PC-9 (cell line): ENCODE measurements at regions not wholly inside any gene's neighbourhood (a gene's known extent, or its start where the extent isn't known, plus 50 kb on each side); places are given as distances from the start of the nearest gene placed in this dataset.

ENCODE experiments used
- BruUV-seq: library from RNA; stranded (reverse); fragments of 400-500 nt; replicated peaks from 2 replicates; lab custom pipeline; 2021; lab: Mats Ljungman, UMichigan
- CTCF ChIA-PET: fragments of 300-600 bp; sonication (Branson Sonifier 250); formaldehyde crosslinking; loops from one replicate; lab custom pipeline; 2022; ENCODE audit warnings: antibody characterized with exemption; lab: Charles Lee
- POLR2A ChIA-PET: fragments of 300-600 bp; sonication (Branson Sonifier 250); formaldehyde crosslinking; loops from one replicate; lab custom pipeline; 2022; ENCODE audit warnings: antibody characterized with exemption; ENCODE audit not compliant: unreplicated experiment; lab: Charles Lee
- DNase-seq, 2 experiments: peaks; one replicate each; pipeline versions ENCODE4 v3.0.0 to v3.0.0-alpha.2; 2015 to 2022; ENCODE audit warnings: mixed read lengths in 1 of 2
- H2AFZ ChIP-seq: fragments of 200-600 bp; sonication (generic); 2 replicates; pipeline ENCODE4 v1.8.1; 2017; ENCODE audit warnings: antibody characterized with exemption
- H3F3A ChIP-seq: fragments of 200-600 bp; sonication (generic); 2 replicates; pipeline ENCODE4 v1.8.1; 2017; ENCODE audit warnings: antibody characterized with exemption, mild to moderate bottlenecking, low read depth; ENCODE audit not compliant: insufficient read depth
- H3K27ac ChIP-seq: fragments of 200-600 bp; sonication (generic); 2 replicates; pipeline ENCODE4 v1.6.1; 2016; ENCODE audit warnings: mixed run types
- H3K27me3 ChIP-seq: fragments of 200-600 bp; sonication (generic); 2 replicates; pipeline ENCODE4 v1.6.1; 2016; ENCODE audit warnings: low read depth, mixed run types; ENCODE audit not compliant: insufficient read depth
- H3K36me3 ChIP-seq: fragments of 200-600 bp; sonication (generic); 2 replicates; pipeline ENCODE4 v1.6.1; 2016; ENCODE audit warnings: low read depth, mixed run types
- H3K4me1 ChIP-seq: fragments of 200-600 bp; sonication (generic); replicated peaks from 2 replicates; pipeline ENCODE4 v1.6.1; 2016; ENCODE audit warnings: mixed run types; ENCODE audit not compliant: insufficient read depth
- H3K4me2 ChIP-seq: fragments of 200-600 bp; sonication (generic); 2 replicates; pipeline ENCODE4 v1.6.1; 2017; ENCODE audit warnings: mixed run types
- H3K4me3 ChIP-seq: fragments of 200-600 bp; sonication (generic); 2 replicates; pipeline ENCODE4 v1.6.1; 2016; ENCODE audit warnings: mixed run types
- H3K79me2 ChIP-seq: fragments of 200-600 bp; sonication (generic); 2 replicates; pipeline ENCODE4 v1.6.1; 2017; ENCODE audit warnings: low read depth, mixed run types
- H3K9me2 ChIP-seq: fragments of 200-600 bp; sonication (generic); 2 replicates; pipeline ENCODE4 v1.8.1; 2017; ENCODE audit warnings: mild to moderate bottlenecking; ENCODE audit not compliant: insufficient read depth
- H3K9me3 ChIP-seq: fragments of 200-600 bp; sonication (generic); 2 replicates; pipeline ENCODE4 v1.8.1; 2016; ENCODE audit warnings: low read depth; ENCODE audit not compliant: insufficient read depth
- H4K20me1 ChIP-seq: fragments of 200-600 bp; sonication (generic); 2 replicates; pipeline ENCODE4 v1.8.1; 2017; ENCODE audit not compliant: insufficient read depth
- CTCF ChIP-seq: fragments of 200-600 bp; sonication (generic); conservative IDR thresholded peaks from 2 replicates; pipeline ENCODE4 v1.6.1; 2017; ENCODE audit warnings: mixed run types, antibody characterized with exemption, mild to moderate bottlenecking, moderate library complexity
- EZH2 ChIP-seq: fragments of 200-600 bp; sonication (generic); IDR thresholded peaks from 2 replicates; pipeline ENCODE4 v1.8.0; 2017; ENCODE audit warnings: antibody characterized with exemption, low read depth
- intact Hi-C: fragments of 100-400 bp; cut with micrococcal nuclease; formaldehyde crosslinking; loops from one replicate; pipeline ENCODE4 v1.10.0; 2022; ENCODE audit not compliant: unreplicated experiment

- H3K27ac ChIP-seq, result no peak overlapping the region
- no peaks in the 10 kb centered on the region for H3K27me3 ChIP-seq
- H3K36me3 ChIP-seq, result no peaks in the 10 kb centered on the region
- no peaks in the 10 kb centered on the region for H3K4me1 ChIP-seq
- H3K9me3 ChIP-seq, result peaks cover 16% of the 10 kb centered on the region; the same call in 1 of the 2 replicates
- H2AFZ ChIP-seq, result no peak overlapping the region
- no peak overlapping the region for H3K4me3 ChIP-seq
- DNase-seq, result no peak
- H3K79me2 ChIP-seq, result no peaks in the 10 kb centered on the region
- H4K20me1 ChIP-seq, result no peaks in the 10 kb centered on the region
- intact Hi-C loops, result no loop called here
- no peak overlapping the region for H3K4me2 ChIP-seq
- no peak for TF ChIP-seq EZH2
- no peak for TF ChIP-seq CTCF
- H3F3A ChIP-seq, result no peaks in the 10 kb centered on the region
- POLR2A ChIA-PET, result no interaction called here
- no peaks in the 10 kb centered on the region for H3K9me2 ChIP-seq
- CTCF ChIA-PET, result no interaction called here
- BruUV-seq, result no TSS peak
Measured at GRCh38 chr2:118524911-118525310, 322.5 kb downstream of the EN1 start.

- no peaks in the 10 kb centered on the region for H3K4me1 ChIP-seq
- peaks cover 18% of the 10 kb centered on the region for H3K9me3 ChIP-seq
- H2AFZ ChIP-seq, result no peak overlapping the region
- intact Hi-C loops, result no loop called here
- no peaks in the 10 kb centered on the region for H4K20me1 ChIP-seq
- POLR2A ChIA-PET, result no interaction called here
- H3K9me2 ChIP-seq, result no peaks in the 10 kb centered on the region
- TF ChIP-seq CTCF (no peak), EZH2 (no peak)
- no peaks in the 10 kb centered on the region for H3K79me2 ChIP-seq
- DNase-seq, result no peak
- H3K27ac ChIP-seq, result no peak overlapping the region
- H3K4me2 ChIP-seq, result no peak overlapping the region
- CTCF ChIA-PET, result no interaction called here
- no peaks in the 10 kb centered on the region for H3K27me3 ChIP-seq
- no peaks in the 10 kb centered on the region for H3F3A ChIP-seq
- H3K36me3 ChIP-seq, result no peaks in the 10 kb centered on the region
- H3K4me3 ChIP-seq, result no peak overlapping the region
- no TSS peak for BruUV-seq
Measured at GRCh38 chr2:118523761-118524160, 323.7 kb downstream of the EN1 start.

GRCh38 chr2:118521960-118522359, 325.5 kb downstream of the EN1 start:
- BruUV-seq, result no TSS peak
- Histone ChIP-seq H4K20me1 (no peaks in the 10 kb centered on the region), H3K27ac (no peak overlapping the region), H3K4me1 (no peaks in the 10 kb centered on the region), H3K9me3 (peaks cover 22% of the 10 kb centered on the region), H3K79me2 (no peaks in the 10 kb centered on the region), H3K9me2 (peaks cover 3% of the 10 kb centered on the region; the same call in 1 of the 2 replicates), H3K27me3 (no peaks in the 10 kb centered on the region), H3F3A (no peaks in the 10 kb centered on the region), H2AFZ (no peak overlapping the region), H3K4me3 (no peak overlapping the region), H3K4me2 (no peak overlapping the region), H3K36me3 (no peaks in the 10 kb centered on the region)
- ChIA-PET CTCF (no interaction called here), POLR2A (no interaction called here)
- no peak for TF ChIP-seq CTCF
- no peak for TF ChIP-seq EZH2
- intact Hi-C loops, result no loop called here
- DNase-seq, result no peak
